Peyer's patch (tissue), 4 donors: ENCODE measurements at regions not wholly inside any gene's neighbourhood (a gene's known extent, or its start where the extent isn't known, plus 50 kb on each side); places are given as distances from the start of the nearest gene placed in this dataset.

Experiments used
- POLR2A ChIP-seq, 2 donors: fragments of 450-650 bp; IDR thresholded peaks; one replicate each; pipeline ENCODE4 v1.5.1; 2017; ENCODE audit warnings: antibody characterized with exemption in 2 of 2, mild to moderate bottlenecking in 2 of 2, moderate library complexity in 2 of 2
- TF ChIP-seq, protein P1 (sequence below), 6 experiments: fragments of 450-650 bp in 4 of 6; fragments of 200-600 bp in 2 of 6; sonication (generic) in 1 of 6; IDR thresholded peaks; one replicate each; pipeline ENCODE4 v1.5.1; 2017 to 2019; ENCODE audit warnings: antibody characterized with exemption in 6 of 6, mild to moderate bottlenecking in 3 of 6, moderate library complexity in 1 of 6

DNA sequence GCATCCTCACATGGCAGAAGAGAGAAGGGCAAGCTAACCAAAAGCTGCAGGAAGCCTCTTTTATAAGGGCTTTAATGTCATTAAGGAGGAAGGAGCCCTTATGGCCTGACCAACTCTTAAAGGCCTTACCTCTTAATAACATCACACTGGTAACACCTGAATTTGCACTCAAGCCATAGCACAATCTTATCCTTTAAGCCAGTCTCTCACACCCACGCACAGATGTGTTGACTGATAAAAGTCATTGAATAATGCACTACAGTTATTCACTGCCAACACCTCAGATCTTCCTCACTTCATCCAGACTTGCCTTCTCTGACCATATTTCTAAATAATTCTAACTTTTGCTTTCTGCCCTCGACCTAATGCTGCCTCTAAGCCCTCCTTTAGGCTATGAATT is 516.8 kb downstream of the ADCYAP1 start:
- TF ChIP-seq, protein P1, sequence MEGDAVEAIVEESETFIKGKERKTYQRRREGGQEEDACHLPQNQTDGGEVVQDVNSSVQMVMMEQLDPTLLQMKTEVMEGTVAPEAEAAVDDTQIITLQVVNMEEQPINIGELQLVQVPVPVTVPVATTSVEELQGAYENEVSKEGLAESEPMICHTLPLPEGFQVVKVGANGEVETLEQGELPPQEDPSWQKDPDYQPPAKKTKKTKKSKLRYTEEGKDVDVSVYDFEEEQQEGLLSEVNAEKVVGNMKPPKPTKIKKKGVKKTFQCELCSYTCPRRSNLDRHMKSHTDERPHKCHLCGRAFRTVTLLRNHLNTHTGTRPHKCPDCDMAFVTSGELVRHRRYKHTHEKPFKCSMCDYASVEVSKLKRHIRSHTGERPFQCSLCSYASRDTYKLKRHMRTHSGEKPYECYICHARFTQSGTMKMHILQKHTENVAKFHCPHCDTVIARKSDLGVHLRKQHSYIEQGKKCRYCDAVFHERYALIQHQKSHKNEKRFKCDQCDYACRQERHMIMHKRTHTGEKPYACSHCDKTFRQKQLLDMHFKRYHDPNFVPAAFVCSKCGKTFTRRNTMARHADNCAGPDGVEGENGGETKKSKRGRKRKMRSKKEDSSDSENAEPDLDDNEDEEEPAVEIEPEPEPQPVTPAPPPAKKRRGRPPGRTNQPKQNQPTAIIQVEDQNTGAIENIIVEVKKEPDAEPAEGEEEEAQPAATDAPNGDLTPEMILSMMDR (IDR thresholded peaks at IDR 0.05), result no peak
- TF ChIP-seq POLR2A (IDR thresholded peaks at IDR 0.05), result no peak
